ENCODE measurements at regions not wholly inside any gene's neighbourhood (a gene's known extent, or its start where the extent isn't known, plus 50 kb on each side); places are given as distances from the start of the nearest gene placed in this dataset.

- CTCF ChIA-PET: interaction anchor here (0.5 to 2.8 kb wide), 4 partner anchors 10 to 500 kb away, joined by 3 to 9 read pairs (median 4); no protein-coding TSS in a partner anchor
- no peak for TF ChIP-seq CTCF (IDR thresholded peaks at IDR 0.05; ENCODE audit: insufficient read depth, low read length, missing control alignments)
- H3K4me3 ChIP-seq (ENCODE audit: low read depth, low read length): no peak overlapping the region
- no peak for DNase-seq (ENCODE audit: low read depth, low spot score)
- POLR2A ChIA-PET: no interaction called here
Measured at GRCh38 chr7:25864943-25865751, 286.9 kb upstream of the NFE2L3 start.

GRCh38 chr7:25868509-25868908, 283.5 kb upstream of the NFE2L3 start:
- ChIA-PET CTCF (interaction anchor here (1.2 kb wide), 1 partner anchor 14 kb away, joined by 3 read pairs; no protein-coding TSS in a partner anchor), POLR2A (no interaction called here)
- DNase-seq (ENCODE audit: low read depth, low spot score): no peak
- no peak overlapping the region for H3K4me3 ChIP-seq (ENCODE audit: low read depth, low read length)
- TF ChIP-seq CTCF (IDR thresholded peaks at IDR 0.05; ENCODE audit: insufficient read depth, low read length, missing control alignments): no peak

GRCh38 chr7:25870574-25870973, 281.4 kb upstream of the NFE2L3 start:
- no peak for TF ChIP-seq CTCF (IDR thresholded peaks at IDR 0.05; ENCODE audit: insufficient read depth, low read length, missing control alignments)
- ChIA-PET POLR2A (no interaction called here), CTCF (interaction anchor here (1.4 kb wide), 1 partner anchor 22 kb away, joined by 5 read pairs; no protein-coding TSS in a partner anchor)
- no peak overlapping the region for H3K4me3 ChIP-seq (ENCODE audit: low read depth, low read length)
- no peak for DNase-seq (ENCODE audit: low read depth, low spot score)

GRCh38 chr7:25876092-25876491, 275.9 kb upstream of the NFE2L3 start:
- ChIA-PET POLR2A (no interaction called here), CTCF (interaction anchor here (1.9 to 3.7 kb wide), 2 partner anchors 18 to 489 kb away, joined by 5 to 23 read pairs; no protein-coding TSS in a partner anchor)
- DNase-seq (ENCODE audit: low read depth, low spot score): no peak
- TF ChIP-seq CTCF (IDR thresholded peaks at IDR 0.05; ENCODE audit: insufficient read depth, low read length, missing control alignments): no peak
- no peak overlapping the region for H3K4me3 ChIP-seq (ENCODE audit: low read depth, low read length)

- TF ChIP-seq CTCF (IDR thresholded peaks at IDR 0.05; ENCODE audit: insufficient read depth, low read length, missing control alignments): no peak
- ChIA-PET CTCF (interaction anchor here (0.7 to 3.7 kb wide), 5 partner anchors 9 to 487 kb away, joined by 3 to 23 read pairs (median 4); no protein-coding TSS in a partner anchor), POLR2A (no interaction called here)
- no peak for DNase-seq (ENCODE audit: low read depth, low spot score)
- H3K4me3 ChIP-seq (ENCODE audit: low read depth, low read length): no peak overlapping the region
Measured at GRCh38 chr7:25877802-25878789, 273.9 kb upstream of the NFE2L3 start.

Data from AG04449 (cell line).